Neural crest cell (in vitro differentiated cells): ENCODE measurements at regions not wholly inside any gene's neighbourhood (a gene's known extent, or its start where the extent isn't known, plus 50 kb on each side); places are given as distances from the start of the nearest gene placed in this dataset.
A peak's percentile ranks its signal among the peaks of the same experiment; 100 is the strongest.

Experiments used
- DNase-seq: peaks from one replicate; pipeline ENCODE4 v3.0.0; 2021; ENCODE audit warnings: low read depth, mixed read lengths, low spot score
- H3K27ac Mint-ChIP-seq: one replicate; pipeline ENCODE4 v1.8.0; 2021; ENCODE audit warnings: mild to moderate bottlenecking, mixed read lengths; ENCODE audit not compliant: unreplicated experiment
- H3K27me3 Mint-ChIP-seq: 2 replicates; pipeline ENCODE4 v1.8.0; 2021; ENCODE audit warnings: low read depth, mild to moderate bottlenecking, mixed read lengths
- H3K36me3 Mint-ChIP-seq: 2 replicates; pipeline ENCODE4 v1.8.0; 2021; ENCODE audit warnings: low read depth, mild to moderate bottlenecking, mixed read lengths
- H3K4me1 Mint-ChIP-seq: 2 replicates; pipeline ENCODE4 v1.8.0; 2021; ENCODE audit warnings: mixed read lengths
- H3K4me3 Mint-ChIP-seq: one replicate; pipeline ENCODE4 v1.8.0; 2021; ENCODE audit warnings: mild to moderate bottlenecking, mixed read lengths
- H3K9me3 Mint-ChIP-seq: 2 replicates; pipeline ENCODE4 v1.8.0; 2021; ENCODE audit warnings: mixed read lengths
- TF ChIP-seq, protein P1 (sequence below): fragments of 200-600 bp; sonication (generic); conservative IDR thresholded peaks from 2 replicates; pipeline ENCODE4 v1.5.0; 2021; ENCODE audit warnings: antibody characterized with exemption, mild to moderate bottlenecking

DNA sequence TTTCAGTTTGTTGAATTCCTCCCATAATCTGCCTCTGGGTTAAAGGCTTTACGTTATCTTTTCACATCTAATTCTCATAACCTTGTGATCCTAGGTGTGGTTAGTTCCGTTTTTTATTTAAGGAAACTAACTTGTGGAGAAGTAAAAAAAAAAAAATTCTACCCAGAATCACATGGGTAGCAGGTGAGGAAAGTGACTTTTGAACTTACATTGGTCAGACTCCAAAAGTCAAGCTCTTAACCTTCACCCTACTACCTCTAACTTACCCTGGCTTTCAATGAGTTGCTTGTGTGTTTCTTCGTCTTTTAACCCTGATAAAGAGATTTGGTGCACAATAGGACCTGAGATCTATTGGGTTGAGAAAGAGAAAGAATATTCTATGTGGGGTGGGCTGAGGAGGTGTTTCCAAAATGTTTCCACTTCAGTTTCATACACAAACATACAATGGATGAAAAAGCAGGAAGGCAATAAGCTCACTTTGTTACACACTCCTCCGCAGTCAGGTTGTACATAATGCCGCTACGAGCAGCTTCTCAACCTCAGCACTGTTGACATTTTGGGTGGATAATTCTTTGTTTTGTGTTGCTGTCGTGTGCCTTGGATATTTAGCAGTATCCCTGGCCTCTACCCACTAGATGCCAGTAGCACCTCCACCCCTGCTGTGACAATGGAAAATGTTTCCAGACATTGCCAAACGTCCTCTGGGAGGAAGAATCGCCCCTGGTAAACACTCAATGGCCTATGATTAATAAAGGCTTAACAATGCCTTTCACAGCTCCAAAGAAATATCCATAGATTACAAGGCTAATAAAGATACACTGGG, 193.0 kb upstream of the ZNF217 start:
- no peak for DNase-seq
- Mint-ChIP-seq H3K27ac (peak overlapping the region; percentile 21), H3K4me1 (peaks cover 27% of the 10 kb centered on the region), H3K36me3 (no peaks in the 10 kb centered on the region), H3K4me3 (no peak overlapping the region), H3K9me3 (no peaks in the 10 kb centered on the region), H3K27me3 (no peaks in the 10 kb centered on the region)
- TF ChIP-seq, protein P1, sequence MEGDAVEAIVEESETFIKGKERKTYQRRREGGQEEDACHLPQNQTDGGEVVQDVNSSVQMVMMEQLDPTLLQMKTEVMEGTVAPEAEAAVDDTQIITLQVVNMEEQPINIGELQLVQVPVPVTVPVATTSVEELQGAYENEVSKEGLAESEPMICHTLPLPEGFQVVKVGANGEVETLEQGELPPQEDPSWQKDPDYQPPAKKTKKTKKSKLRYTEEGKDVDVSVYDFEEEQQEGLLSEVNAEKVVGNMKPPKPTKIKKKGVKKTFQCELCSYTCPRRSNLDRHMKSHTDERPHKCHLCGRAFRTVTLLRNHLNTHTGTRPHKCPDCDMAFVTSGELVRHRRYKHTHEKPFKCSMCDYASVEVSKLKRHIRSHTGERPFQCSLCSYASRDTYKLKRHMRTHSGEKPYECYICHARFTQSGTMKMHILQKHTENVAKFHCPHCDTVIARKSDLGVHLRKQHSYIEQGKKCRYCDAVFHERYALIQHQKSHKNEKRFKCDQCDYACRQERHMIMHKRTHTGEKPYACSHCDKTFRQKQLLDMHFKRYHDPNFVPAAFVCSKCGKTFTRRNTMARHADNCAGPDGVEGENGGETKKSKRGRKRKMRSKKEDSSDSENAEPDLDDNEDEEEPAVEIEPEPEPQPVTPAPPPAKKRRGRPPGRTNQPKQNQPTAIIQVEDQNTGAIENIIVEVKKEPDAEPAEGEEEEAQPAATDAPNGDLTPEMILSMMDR: no peak

DNA sequence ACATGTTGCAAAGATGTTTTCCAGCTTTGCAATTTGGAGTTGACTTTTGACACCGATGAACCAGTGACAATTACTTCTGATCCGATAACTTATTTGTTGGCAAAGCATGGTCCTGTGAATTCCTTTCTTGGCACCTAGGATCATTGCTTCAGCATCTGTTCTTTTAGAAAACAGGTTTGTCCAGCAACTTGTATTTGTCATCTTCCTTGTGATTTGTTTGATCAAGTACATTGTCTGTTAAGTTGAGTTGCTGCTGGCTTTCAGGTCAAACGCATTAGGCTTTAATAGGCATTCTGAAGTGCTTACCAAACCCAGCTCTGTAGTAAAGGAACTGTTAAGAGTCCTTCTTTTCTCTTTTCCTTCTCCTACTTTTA, 192.4 kb upstream of the ZNF217 start:
- TF ChIP-seq, protein P1: no peak
- Mint-ChIP-seq H3K9me3 (no peaks in the 10 kb centered on the region), H3K27me3 (no peaks in the 10 kb centered on the region), H3K4me3 (no peak overlapping the region), H3K36me3 (no peaks in the 10 kb centered on the region), H3K4me1 (peaks cover 27% of the 10 kb centered on the region), H3K27ac (no peak overlapping the region)
- no peak for DNase-seq

DNA sequence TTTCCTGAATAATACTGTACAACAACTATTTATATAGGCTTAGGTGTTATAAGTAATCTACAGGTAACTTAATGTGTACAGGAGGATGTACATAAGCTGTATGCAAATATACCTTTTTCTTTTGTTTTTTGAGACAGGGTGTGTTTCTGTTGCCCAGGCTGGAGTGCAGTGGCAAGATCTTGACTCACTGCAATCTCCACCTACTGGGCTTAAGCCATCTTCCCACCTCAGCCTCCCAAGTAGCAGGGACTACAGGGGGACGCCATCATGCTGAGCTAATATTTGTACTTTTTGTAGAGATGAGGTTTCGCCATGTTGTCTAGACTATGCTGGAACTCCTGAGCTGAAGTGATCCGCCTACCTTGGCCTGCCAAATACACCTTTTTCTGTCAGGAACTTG, 191.7 kb upstream of the ZNF217 start:
- Mint-ChIP-seq H3K36me3 (no peaks in the 10 kb centered on the region), H3K9me3 (no peaks in the 10 kb centered on the region), H3K27ac (no peak overlapping the region), H3K27me3 (no peaks in the 10 kb centered on the region), H3K4me3 (no peak overlapping the region), H3K4me1 (peaks cover 22% of the 10 kb centered on the region)
- no peak for DNase-seq
- TF ChIP-seq, protein P1: no peak

DNA sequence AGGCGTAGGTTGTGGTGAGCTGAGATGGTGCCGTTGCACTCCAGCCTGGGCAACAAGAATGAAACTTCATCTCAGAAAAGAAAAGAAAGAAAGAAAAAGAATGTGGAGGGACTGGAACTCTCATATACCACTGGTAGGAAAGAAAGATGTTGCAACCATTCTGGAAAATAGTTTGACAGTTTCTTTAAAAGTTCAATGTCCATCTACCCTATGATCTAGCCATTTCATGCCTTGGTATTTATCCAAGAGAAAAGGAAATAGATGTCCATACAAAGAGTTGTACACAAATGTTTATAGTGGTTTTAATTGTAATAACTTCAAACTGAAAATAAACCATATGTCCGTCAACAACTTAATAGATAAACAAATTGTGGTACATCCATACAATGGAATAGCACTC, 190.1 kb upstream of the ZNF217 start:
- H3K27ac Mint-ChIP-seq: no peak overlapping the region
- no peaks in the 10 kb centered on the region for H3K9me3 Mint-ChIP-seq
- no peak for DNase-seq
- TF ChIP-seq, protein P1: no peak
- no peaks in the 10 kb centered on the region for H3K27me3 Mint-ChIP-seq
- no peaks in the 10 kb centered on the region for H3K36me3 Mint-ChIP-seq
- peaks cover 14% of the 10 kb centered on the region for H3K4me1 Mint-ChIP-seq
- H3K4me3 Mint-ChIP-seq: no peak overlapping the region

DNA sequence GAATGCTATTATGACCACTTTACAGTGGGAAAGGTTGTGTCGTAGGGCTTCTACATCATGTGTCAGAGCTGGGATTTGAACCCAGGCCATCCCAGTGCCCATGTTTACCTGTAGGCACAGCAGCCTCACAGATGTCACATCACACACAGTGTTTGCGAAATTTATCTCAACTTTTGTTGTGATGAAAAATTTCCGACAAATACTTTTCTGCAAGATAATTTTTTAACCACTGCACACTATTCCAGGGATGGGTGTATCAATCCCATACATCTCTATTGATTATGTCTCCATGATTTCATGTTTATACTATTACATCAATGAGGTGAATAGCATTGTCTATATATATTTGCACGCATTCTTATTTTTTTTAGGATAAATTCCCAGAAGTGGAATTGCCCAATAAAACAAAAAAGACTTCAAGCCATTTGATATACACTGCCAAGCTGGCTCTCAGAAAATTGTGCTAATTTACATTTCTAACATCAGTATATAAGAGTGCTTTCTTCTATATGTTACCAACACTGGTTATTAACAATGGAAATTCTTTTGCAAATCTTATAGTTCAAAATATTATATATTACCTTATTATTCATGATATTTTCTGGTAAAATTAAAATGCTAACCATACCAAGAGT, 189.1 kb upstream of the ZNF217 start:
- Mint-ChIP-seq H3K4me1 (peaks cover 14% of the 10 kb centered on the region), H3K36me3 (no peaks in the 10 kb centered on the region), H3K27me3 (no peaks in the 10 kb centered on the region), H3K4me3 (no peak overlapping the region), H3K9me3 (no peaks in the 10 kb centered on the region), H3K27ac (no peak overlapping the region)
- TF ChIP-seq, protein P1: no peak
- no peak for DNase-seq
